RWPE2 (cell line): ENCODE measurements at regions not wholly inside any gene's neighbourhood (a gene's known extent, or its start where the extent isn't known, plus 50 kb on each side); places are given as distances from the start of the nearest gene placed in this dataset.

Experiments used
- ATAC-seq: fragments of 200-7000 bp; cut with Tn5 transposase; 3 replicates; pipeline ENCODE4 v1.9.1; 2021; ENCODE audit warnings: low read depth
- DNase-seq: peaks from one replicate; pipeline ENCODE4 v3.0.0-alpha.2; 2020; ENCODE audit warnings: low spot score
- H3K27ac ChIP-seq: fragments of 450-650 bp; 2 replicates; pipeline ENCODE4 v1.5.1; 2017; ENCODE audit warnings: mild to moderate bottlenecking; ENCODE audit not compliant: poor library complexity, severe bottlenecking
- H3K27me3 ChIP-seq: fragments of 250-450 bp; sonication (Bioruptor Pico); 2 replicates; pipeline ENCODE4 v1.5.1; 2021; ENCODE audit warnings: mild to moderate bottlenecking, moderate library complexity; ENCODE audit not compliant: insufficient read depth, poor library complexity, severe bottlenecking
- H3K36me3 ChIP-seq: fragments of 250-450 bp; sonication (Bioruptor Pico); 2 replicates; pipeline ENCODE4 v1.5.1; 2020; ENCODE audit warnings: low read depth, mild to moderate bottlenecking, moderate library complexity
- H3K4me1 ChIP-seq: fragments of 250-450 bp; sonication (Bioruptor Pico); 2 replicates; pipeline ENCODE4 v1.5.1; 2021; ENCODE audit warnings: mild to moderate bottlenecking, moderate library complexity; ENCODE audit not compliant: insufficient read depth, poor library complexity, severe bottlenecking
- H3K4me3 ChIP-seq: fragments of 250-450 bp; sonication (Bioruptor Pico); 2 replicates; pipeline ENCODE4 v1.5.1; 2021; ENCODE audit warnings: mild to moderate bottlenecking, moderate library complexity; ENCODE audit not compliant: severe bottlenecking
- H3K9me3 ChIP-seq: fragments of 250-450 bp; sonication (Bioruptor Pico); 2 replicates; pipeline ENCODE4 v1.5.1; 2021; ENCODE audit warnings: mild to moderate bottlenecking, moderate library complexity; ENCODE audit not compliant: severe bottlenecking
- CTCF ChIP-seq: fragments of 450-650 bp; IDR thresholded peaks from one replicate; pipeline ENCODE4 v1.5.1; 2017; ENCODE audit warnings: mild to moderate bottlenecking, moderate library complexity; ENCODE audit not compliant: poor library complexity, severe bottlenecking

DNA sequence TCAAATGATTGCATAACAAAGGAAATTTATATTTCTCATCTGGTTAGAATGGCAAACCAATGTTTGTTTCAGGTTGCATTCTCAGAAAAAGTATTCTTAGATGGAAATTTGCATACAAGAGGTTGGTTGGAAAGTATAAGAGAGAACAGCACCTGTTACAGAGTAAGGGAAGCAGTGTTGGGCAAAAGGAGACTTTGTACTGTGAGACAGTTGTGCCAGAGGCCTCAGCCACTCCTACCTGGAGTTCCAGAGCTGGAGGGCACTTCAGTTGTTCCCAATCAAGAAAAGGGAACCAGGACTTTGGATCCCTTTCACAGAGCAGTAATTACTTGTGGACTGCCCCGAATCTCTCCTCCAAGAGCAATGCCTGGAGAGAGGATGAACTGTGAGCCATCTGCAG, 81.8 kb downstream of the SPRY2 start:
- H3K27me3 ChIP-seq = no peaks in the 10 kb centered on the region
- no peaks in the 10 kb centered on the region for H3K36me3 ChIP-seq
- DNase-seq = no peak
- H3K27ac ChIP-seq = no peak overlapping the region
- no peaks in the 10 kb centered on the region for H3K9me3 ChIP-seq
- no peak for TF ChIP-seq CTCF
- ATAC-seq = no peak
- H3K4me1 ChIP-seq = no peaks in the 10 kb centered on the region
- H3K4me3 ChIP-seq = no peak overlapping the region

DNA sequence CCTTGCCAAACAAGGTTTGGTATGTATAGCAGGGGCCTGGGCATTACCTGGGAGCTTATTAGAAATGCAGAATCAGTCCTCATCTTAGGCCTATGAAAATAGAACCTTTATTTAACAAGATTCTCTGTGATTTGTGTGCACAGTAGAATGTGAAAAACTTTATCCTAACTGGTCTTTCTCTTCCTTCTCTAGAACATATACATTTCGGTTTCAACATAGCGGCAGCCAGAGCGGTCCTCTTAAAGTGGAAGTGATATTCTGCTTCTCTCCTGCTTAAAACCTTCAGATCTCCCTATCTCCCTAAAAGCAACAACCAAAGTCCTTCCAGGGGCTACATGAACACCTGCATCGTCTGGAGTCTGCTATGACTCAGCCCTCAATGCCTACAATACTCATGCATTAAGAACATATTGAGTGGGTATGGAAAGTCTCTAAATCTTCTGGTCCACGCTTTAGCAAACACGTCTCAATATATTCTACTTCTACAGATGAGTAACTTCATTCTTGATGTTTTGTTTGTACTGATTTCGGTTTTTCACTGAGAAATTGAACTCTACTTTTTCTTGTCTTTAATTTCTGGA, 84.5 kb downstream of the SPRY2 start:
- Histone ChIP-seq H3K4me3 (no peak overlapping the region), H3K27ac (no peak overlapping the region), H3K4me1 (no peaks in the 10 kb centered on the region), H3K36me3 (no peaks in the 10 kb centered on the region), H3K27me3 (no peaks in the 10 kb centered on the region), H3K9me3 (no peaks in the 10 kb centered on the region)
- DNase-seq = no peak
- ATAC-seq = no peak
- no peak for TF ChIP-seq CTCF

GRCh38 chr13:80255946-80256345, 85.0 kb downstream of the SPRY2 start:
- TF ChIP-seq CTCF = no peak
- Histone ChIP-seq H3K9me3 (no peaks in the 10 kb centered on the region), H3K27me3 (no peaks in the 10 kb centered on the region), H3K27ac (no peak overlapping the region), H3K36me3 (no peaks in the 10 kb centered on the region), H3K4me1 (no peaks in the 10 kb centered on the region), H3K4me3 (no peak overlapping the region)
- no peak for ATAC-seq
- no peak for DNase-seq

DNA sequence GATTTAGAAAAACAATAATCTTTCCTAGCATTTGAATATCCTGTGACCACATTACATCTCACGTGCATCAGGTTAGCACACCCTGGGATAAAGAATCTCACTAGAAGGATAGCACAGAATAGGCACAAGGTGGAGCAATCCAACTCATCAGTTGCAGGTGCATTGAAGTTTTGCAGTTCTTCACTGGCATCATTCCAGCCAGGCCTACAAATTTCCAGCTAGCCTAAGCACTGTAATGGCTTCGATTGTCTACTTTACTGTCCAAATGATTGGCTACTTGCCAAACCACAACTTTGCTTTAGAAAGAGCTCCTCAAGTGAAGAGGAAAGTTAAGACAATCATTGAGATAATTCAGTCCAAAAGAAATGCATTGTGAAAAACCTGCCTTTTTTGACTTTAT, 89.5 kb downstream of the SPRY2 start:
- no peak for DNase-seq
- H3K27me3 ChIP-seq = no peaks in the 10 kb centered on the region
- no peak overlapping the region for H3K4me3 ChIP-seq
- H3K9me3 ChIP-seq = no peaks in the 10 kb centered on the region
- TF ChIP-seq CTCF = no peak
- ATAC-seq = peak; percentile 21; the same call in 1 of the 3 replicates
- no peaks in the 10 kb centered on the region for H3K36me3 ChIP-seq
- H3K4me1 ChIP-seq = no peaks in the 10 kb centered on the region
- H3K27ac ChIP-seq = no peak overlapping the region

DNA sequence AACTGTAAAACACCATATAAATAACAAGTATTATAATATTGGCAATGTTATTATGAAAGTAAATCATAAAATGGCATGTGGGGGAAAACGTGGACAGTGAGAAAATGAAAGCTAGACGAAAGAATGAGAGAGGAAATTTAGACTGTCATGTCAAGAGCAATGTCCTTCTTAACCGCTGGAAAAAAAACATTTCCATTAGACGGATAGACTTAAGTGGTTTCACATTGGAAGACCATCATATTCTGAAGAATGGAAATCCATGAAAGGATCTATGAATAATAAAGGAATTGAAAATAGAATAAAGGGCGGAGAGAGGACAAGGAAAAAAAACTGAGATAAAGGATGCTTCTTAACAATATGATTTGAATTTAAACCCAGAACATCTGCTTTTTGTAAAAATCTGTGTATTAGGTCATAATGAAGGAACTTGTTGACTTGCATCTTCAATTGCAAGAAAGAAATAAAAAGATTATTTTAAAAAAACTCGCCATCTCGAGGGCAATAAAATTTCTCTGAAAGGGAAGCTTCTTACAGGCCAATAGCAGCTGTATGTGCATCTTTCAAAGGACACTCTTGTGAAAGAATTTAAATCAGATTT, 90.6 kb downstream of the SPRY2 start:
- Histone ChIP-seq H3K4me3 (no peak overlapping the region), H3K27me3 (no peaks in the 10 kb centered on the region), H3K4me1 (no peaks in the 10 kb centered on the region), H3K36me3 (no peaks in the 10 kb centered on the region), H3K27ac (no peak overlapping the region), H3K9me3 (no peaks in the 10 kb centered on the region)
- ATAC-seq (no peak), DNase-seq (no peak)
- TF ChIP-seq CTCF = no peak
